A673 (cell line): ENCODE measurements at regions not wholly inside any gene's neighbourhood (a gene's known extent, or its start where the extent isn't known, plus 50 kb on each side); places are given as distances from the start of the nearest gene placed in this dataset.

ENCODE experiments used
- BruUV-seq: library from RNA; stranded (reverse); fragments of 400-500 nt; replicated peaks from 2 replicates; lab custom pipeline; 2021; lab: Mats Ljungman, UMichigan
- CTCF ChIA-PET: fragments of 300-600 bp; sonication (Branson Sonifier 250); formaldehyde crosslinking; loops from one replicate; lab custom pipeline; 2022; ENCODE audit warnings: antibody characterized with exemption; lab: Charles Lee
- POLR2A ChIA-PET: fragments of 300-600 bp; sonication (Branson Sonifier 250); formaldehyde crosslinking; loops from one replicate; lab custom pipeline; 2022; ENCODE audit warnings: antibody characterized with exemption; ENCODE audit not compliant: low non-redundant PET; lab: Charles Lee
- DNase-seq: peaks from one replicate; pipeline ENCODE4 v3.0.0-alpha.2; 2015; ENCODE audit warnings: low spot score
- H3K27ac ChIP-seq: fragments of 200-600 bp; sonication (generic); 2 replicates; pipeline ENCODE4 v1.5.1; 2016; ENCODE audit warnings: mixed run types, low read depth, mild to moderate bottlenecking, mixed read lengths, antibody characterized with exemption, low read length; ENCODE audit not compliant: poor library complexity, severe bottlenecking
- H3K27me3 ChIP-seq: fragments of 200-600 bp; sonication (generic); replicated peaks from 2 replicates; pipeline ENCODE4 v1.6.1; 2017; ENCODE audit warnings: mixed run types, low read depth, mild to moderate bottlenecking, mixed read lengths, antibody characterized with exemption, low read length; ENCODE audit not compliant: insufficient read depth, poor library complexity
- H3K36me3 ChIP-seq: fragments of 200-600 bp; sonication (generic); 2 replicates; pipeline ENCODE4 v1.6.1; 2016; ENCODE audit warnings: mixed run types, mild to moderate bottlenecking, mixed read lengths, antibody characterized with exemption, low read length; ENCODE audit not compliant: insufficient read depth, poor library complexity, severe bottlenecking
- H3K4me1 ChIP-seq: fragments of 200-600 bp; sonication (generic); 2 replicates; pipeline ENCODE4 v1.6.1; 2017; ENCODE audit warnings: mixed run types, mild to moderate bottlenecking, mixed read lengths, antibody characterized with exemption, low read length; ENCODE audit not compliant: insufficient read depth, poor library complexity, severe bottlenecking
- H3K4me3 ChIP-seq: fragments of 200-600 bp; sonication (generic); 2 replicates; pipeline ENCODE4 v1.5.1; 2016; ENCODE audit warnings: low read depth, mixed run types, mild to moderate bottlenecking, mixed read lengths, low read length; ENCODE audit not compliant: poor library complexity, severe bottlenecking
- H3K9me3 ChIP-seq: fragments of 200-600 bp; sonication (generic); 2 replicates; pipeline ENCODE4 v1.6.1; 2016; ENCODE audit warnings: mixed run types, low read depth, mild to moderate bottlenecking, mixed read lengths, antibody characterized with exemption, low read length; ENCODE audit not compliant: poor library complexity, severe bottlenecking
- CTCF ChIP-seq: fragments of 300-800, 200-600 bp; sonication (generic); conservative IDR thresholded peaks from 2 replicates; pipeline ENCODE4 v1.5.1; 2017; ENCODE audit warnings: low read depth, mild to moderate bottlenecking, antibody characterized with exemption, low read length, moderate library complexity, mixed read lengths
- EZH2 ChIP-seq: fragments of 200-600 bp; sonication (generic); IDR thresholded peaks from 2 replicates; pipeline ENCODE4 v1.6.1; 2017; ENCODE audit warnings: borderline replicate concordance, low read depth, mild to moderate bottlenecking, mixed read lengths, antibody characterized with exemption, low read length; ENCODE audit not compliant: poor library complexity, severe bottlenecking
- intact Hi-C: fragments of 100-400 bp; cut with micrococcal nuclease; formaldehyde crosslinking; loops from one replicate; pipeline ENCODE4 v1.10.0; 2022; ENCODE audit not compliant: unreplicated experiment

GRCh38 chr6:122913558-122913957, 82.5 kb upstream of the CLVS2 start:
- Histone ChIP-seq H3K27ac (no peak overlapping the region), H3K4me1 (no peaks in the 10 kb centered on the region), H3K9me3 (peaks cover 18% of the 10 kb centered on the region), H3K4me3 (no peak overlapping the region), H3K27me3 (no peaks in the 10 kb centered on the region), H3K36me3 (no peaks in the 10 kb centered on the region)
- BruUV-seq, result no TSS peak
- no peak for DNase-seq
- no peak for TF ChIP-seq EZH2
- TF ChIP-seq CTCF, result no peak
- CTCF ChIA-PET, result no interaction called here
- POLR2A ChIA-PET, result no interaction called here
- intact Hi-C loops, result no loop called here

GRCh38 chr6:122918714-122919113, 77.3 kb upstream of the CLVS2 start:
- Histone ChIP-seq H3K27me3 (no peaks in the 10 kb centered on the region), H3K27ac (no peak overlapping the region), H3K4me3 (no peak overlapping the region), H3K36me3 (no peaks in the 10 kb centered on the region), H3K9me3 (peaks cover 18% of the 10 kb centered on the region), H3K4me1 (peaks cover 20% of the 10 kb centered on the region)
- ChIA-PET CTCF (no interaction called here), POLR2A (no interaction called here)
- no TSS peak for BruUV-seq
- intact Hi-C loops, result no loop called here
- no peak for DNase-seq
- TF ChIP-seq CTCF, result no peak
- no peak for TF ChIP-seq EZH2

DNA sequence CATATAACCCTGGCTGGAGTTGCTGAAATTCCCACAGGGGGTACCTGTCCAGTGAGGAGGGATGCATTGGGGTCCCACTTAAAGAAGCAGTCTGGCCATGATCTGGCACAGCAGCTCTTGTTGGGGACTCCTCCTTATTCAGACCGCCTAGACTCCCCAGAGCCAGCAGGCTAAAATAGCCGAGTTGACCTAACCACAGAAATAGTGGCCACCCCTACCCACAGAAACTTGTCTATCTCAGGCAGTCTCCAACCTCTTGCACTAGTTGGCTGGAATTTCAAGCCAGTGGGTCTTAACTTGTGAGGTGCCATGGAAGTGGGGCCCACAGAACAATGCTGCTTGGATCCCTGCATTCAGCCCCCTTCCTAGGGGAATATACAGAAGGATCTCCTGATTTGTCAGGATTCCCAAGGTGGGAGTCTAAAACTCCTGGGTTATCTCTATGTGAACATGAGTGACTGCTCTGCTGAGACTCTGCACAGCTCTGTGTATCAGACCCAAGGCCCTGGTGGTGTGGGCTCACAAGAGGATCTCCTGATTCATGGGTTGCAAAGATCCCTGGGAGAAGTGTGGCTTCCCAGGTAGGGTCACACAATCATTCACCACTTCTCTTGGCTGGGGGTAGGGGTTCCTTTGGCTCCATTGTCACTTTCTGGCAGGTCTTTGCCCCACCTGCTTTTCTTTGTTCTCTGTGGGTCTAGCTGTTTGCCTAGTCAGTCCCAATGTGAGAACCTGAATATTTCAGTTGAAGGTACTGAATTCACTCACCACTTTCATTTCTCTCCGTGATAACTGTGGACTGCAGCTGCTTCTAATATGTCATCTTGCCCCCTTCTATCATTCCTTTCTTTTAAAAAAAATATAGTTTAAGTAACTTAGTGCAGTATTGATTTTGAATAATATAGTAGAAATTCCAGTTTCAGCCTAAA, 65.5 kb upstream of the CLVS2 start:
- no peak for TF ChIP-seq CTCF
- TF ChIP-seq EZH2, result no peak
- Histone ChIP-seq H3K4me1 (no peaks in the 10 kb centered on the region), H3K4me3 (no peak overlapping the region), H3K36me3 (no peaks in the 10 kb centered on the region), H3K27ac (no peak overlapping the region), H3K9me3 (no peaks in the 10 kb centered on the region), H3K27me3 (no peaks in the 10 kb centered on the region)
- intact Hi-C loops, result no loop called here
- ChIA-PET CTCF (no interaction called here), POLR2A (no interaction called here)
- DNase-seq, result no peak
- BruUV-seq, result no TSS peak
